Left renal pelvis (tissue), 4 donors: ENCODE measurements at regions not wholly inside any gene's neighbourhood (a gene's known extent, or its start where the extent isn't known, plus 50 kb on each side); places are given as distances from the start of the nearest gene placed in this dataset.

Experiments used
- DNase-seq, 4 donors: peaks; one replicate each; pipeline ENCODE4 v3.0.0-alpha.2; 2013; ENCODE audit warnings: low read depth in 4 of 4, low spot score in 3 of 4

GRCh38 chr9:1729631-1730030 is 285.5 kb upstream of the SMARCA2 start:
- DNase-seq = no peak

GRCh38 chr9:1732670-1733069 is 282.5 kb upstream of the SMARCA2 start:
- no peak for DNase-seq

GRCh38 chr9:1738511-1739100 is 276.5 kb upstream of the SMARCA2 start:
- no peak for DNase-seq

- no peak for DNase-seq
Measured at GRCh38 chr9:1743121-1743960, 271.8 kb upstream of the SMARCA2 start.

GRCh38 chr9:1745980-1746379 is 269.2 kb upstream of the SMARCA2 start:
- no peak for DNase-seq

GRCh38 chr9:1747417-1747967 is 267.7 kb upstream of the SMARCA2 start:
- DNase-seq = no peak

GRCh38 chr9:1748407-1748806 is 266.7 kb upstream of the SMARCA2 start:
- DNase-seq = no peak

GRCh38 chr9:1757186-1757585 is 258.0 kb upstream of the SMARCA2 start:
- DNase-seq = no peak

GRCh38 chr9:1759009-1759408 is 256.1 kb upstream of the SMARCA2 start:
- DNase-seq = no peak

GRCh38 chr9:1759771-1760300 is 255.3 kb upstream of the SMARCA2 start:
- no peak for DNase-seq

- DNase-seq = no peak
Measured at GRCh38 chr9:1761807-1762206, 253.3 kb upstream of the SMARCA2 start.

- no peak for DNase-seq
Measured at GRCh38 chr9:1766042-1766441, 249.1 kb upstream of the SMARCA2 start.

- no peak for DNase-seq
Measured at GRCh38 chr9:1768561-1768960, 246.6 kb upstream of the SMARCA2 start.

GRCh38 chr9:1771094-1771789 is 243.9 kb upstream of the SMARCA2 start:
- no peak for DNase-seq

GRCh38 chr9:1775230-1775629 is 239.9 kb upstream of the SMARCA2 start:
- no peak for DNase-seq

- no peak for DNase-seq
Measured at GRCh38 chr9:1776668-1777067, 238.5 kb upstream of the SMARCA2 start.

GRCh38 chr9:1791191-1791590 is 224.0 kb upstream of the SMARCA2 start:
- DNase-seq = no peak

GRCh38 chr9:1794547-1795270 is 220.4 kb upstream of the SMARCA2 start:
- no peak for DNase-seq

- DNase-seq = no peak
Measured at GRCh38 chr9:1804128-1804865, 210.8 kb upstream of the SMARCA2 start.

GRCh38 chr9:1829719-1830118 is 185.4 kb upstream of the SMARCA2 start:
- no peak for DNase-seq
